DOHH2 (cell line): ENCODE measurements at regions not wholly inside any gene's neighbourhood (a gene's known extent, or its start where the extent isn't known, plus 50 kb on each side); places are given as distances from the start of the nearest gene placed in this dataset.

Source experiments
- H3F3A ChIP-seq: fragments of 200-600 bp; sonication (generic), shearing (Covaris generic); 2 replicates; pipeline ENCODE4 v1.6.0; 2016; ENCODE audit warnings: antibody characterized with exemption, mild to moderate bottlenecking; ENCODE audit not compliant: control insufficient read depth, insufficient read depth
- H3K27ac ChIP-seq: fragments of 200-600 bp; sonication (generic); 2 replicates; pipeline ENCODE4 v1.5.1; 2014; ENCODE audit warnings: low read depth, mild to moderate bottlenecking, low read length, moderate library complexity
- H3K27me3 ChIP-seq: fragments of 200-600 bp; sonication (generic); 2 replicates; pipeline ENCODE4 v1.6.1; 2014; ENCODE audit warnings: mild to moderate bottlenecking, low read length, mixed read lengths; ENCODE audit not compliant: control insufficient read depth
- H3K36me3 ChIP-seq: fragments of 200-600 bp; sonication (generic); 2 replicates; pipeline ENCODE4 v1.6.1; 2014; ENCODE audit warnings: mild to moderate bottlenecking, low read length, moderate library complexity, mixed read lengths; ENCODE audit not compliant: control insufficient read depth
- H3K4me1 ChIP-seq: fragments of 200-600 bp; sonication (generic); 2 replicates; pipeline ENCODE4 v1.6.1; 2014; ENCODE audit warnings: mild to moderate bottlenecking, low read length, mixed read lengths; ENCODE audit not compliant: control insufficient read depth
- H3K4me2 ChIP-seq: fragments of 200-600 bp; sonication (generic); 2 replicates; pipeline ENCODE4 v1.6.0; 2014; ENCODE audit warnings: mild to moderate bottlenecking, low read length, moderate library complexity
- H3K4me3 ChIP-seq: fragments of 200-600 bp; sonication (generic); 2 replicates; pipeline ENCODE4 v1.5.1; 2014; ENCODE audit warnings: mild to moderate bottlenecking, low read length, mixed read lengths
- H3K79me2 ChIP-seq: fragments of 200-600 bp; sonication (generic); 2 replicates; pipeline ENCODE4 v1.6.1; 2014; ENCODE audit warnings: mild to moderate bottlenecking, low read length, mixed read lengths; ENCODE audit not compliant: control insufficient read depth
- H3K9me2 ChIP-seq: fragments of 200-600 bp; sonication (generic); replicated peaks from 2 replicates; pipeline ENCODE4 v1.6.1; 2014; ENCODE audit warnings: mild to moderate bottlenecking, low read length, mixed read lengths; ENCODE audit not compliant: control insufficient read depth
- H3K9me3 ChIP-seq: fragments of 200-600 bp; sonication (generic); 2 replicates; pipeline ENCODE4 v1.6.1; 2014; ENCODE audit warnings: antibody characterized with exemption, low read length, mixed read lengths; ENCODE audit not compliant: control insufficient read depth, insufficient read depth
- H4K20me1 ChIP-seq: fragments of 200-600 bp; sonication (generic); 2 replicates; pipeline ENCODE4 v1.6.0; 2014; ENCODE audit warnings: low read depth, mild to moderate bottlenecking, antibody characterized with exemption, low read length, moderate library complexity; ENCODE audit not compliant: control insufficient read depth, insufficient read depth
- CTCF ChIP-seq: fragments of 200-600 bp; sonication (generic); IDR thresholded peaks from one replicate; pipeline ENCODE4 v1.5.1; 2014; ENCODE audit warnings: antibody characterized with exemption, mild to moderate bottlenecking, low read depth, low read length; ENCODE audit not compliant: poor library complexity, severe bottlenecking
- EZH2phosphoT487 ChIP-seq: fragments of 200-600 bp; sonication (generic); IDR thresholded peaks from 2 replicates; pipeline ENCODE4 v1.6.1; 2017; ENCODE audit warnings: borderline replicate concordance, mild to moderate bottlenecking, antibody characterized with exemption, low read length, moderate library complexity, mixed read lengths

DNA sequence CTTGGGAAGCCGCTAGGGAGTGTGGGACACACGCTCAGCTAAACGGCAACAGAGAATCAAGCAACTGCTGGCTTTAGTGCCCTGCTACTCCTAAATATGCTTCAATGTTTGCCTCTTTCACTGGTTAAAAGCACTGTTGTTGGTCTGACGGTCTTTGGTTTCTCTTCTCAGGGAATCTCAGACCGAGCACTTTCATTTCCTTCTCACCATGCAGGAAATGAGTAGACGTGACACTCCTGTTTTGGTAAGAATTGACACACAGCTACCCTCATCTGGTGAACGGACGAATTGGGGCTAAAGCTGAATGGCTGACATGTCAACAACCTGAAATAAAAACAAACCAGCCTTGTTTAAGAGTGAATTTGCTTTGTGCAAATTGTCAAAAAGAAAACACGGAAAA lies 57.5 kb upstream of the PIWIL1 start:
- TF ChIP-seq CTCF (no peak), EZH2phosphoT487 (no peak)
- H3K36me3 ChIP-seq, result no peaks in the 10 kb centered on the region
- H3F3A ChIP-seq, result no peaks in the 10 kb centered on the region
- no peaks in the 10 kb centered on the region for H3K27me3 ChIP-seq
- H3K79me2 ChIP-seq, result no peaks in the 10 kb centered on the region
- H3K9me2 ChIP-seq, result no peaks in the 10 kb centered on the region
- H3K27ac ChIP-seq, result no peak overlapping the region
- H3K4me2 ChIP-seq, result no peak overlapping the region
- no peaks in the 10 kb centered on the region; the same call in 1 of the 2 replicates for H3K9me3 ChIP-seq
- H4K20me1 ChIP-seq, result no peaks in the 10 kb centered on the region
- no peaks in the 10 kb centered on the region for H3K4me1 ChIP-seq
- no peak overlapping the region for H3K4me3 ChIP-seq

DNA sequence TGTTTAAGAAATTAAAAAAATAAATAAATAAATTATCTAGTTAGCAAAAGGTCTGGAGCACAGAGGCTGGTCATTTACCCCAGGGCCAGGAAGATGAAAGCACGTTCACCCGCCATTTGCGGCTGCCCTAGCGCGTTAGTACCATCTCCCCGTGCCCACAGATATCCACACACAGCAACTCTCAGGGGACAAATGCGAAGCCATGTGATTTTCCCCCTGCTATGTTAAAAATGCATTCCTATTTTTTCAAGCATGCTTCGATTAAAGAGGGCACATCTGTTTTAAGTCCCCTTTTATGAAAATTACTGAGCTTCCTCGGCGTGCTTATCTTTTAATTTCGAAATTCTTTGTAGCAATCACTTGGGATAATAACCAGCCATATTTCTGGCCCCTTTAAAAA lies 56.9 kb upstream of the PIWIL1 start:
- Histone ChIP-seq H3K27me3 (no peaks in the 10 kb centered on the region), H3K4me2 (no peak overlapping the region), H3K79me2 (no peaks in the 10 kb centered on the region), H3K9me3 (no peaks in the 10 kb centered on the region; the same call in 1 of the 2 replicates), H3F3A (no peaks in the 10 kb centered on the region), H3K4me1 (no peaks in the 10 kb centered on the region), H3K4me3 (no peak overlapping the region), H3K27ac (no peak overlapping the region), H3K9me2 (no peaks in the 10 kb centered on the region), H4K20me1 (no peaks in the 10 kb centered on the region), H3K36me3 (no peaks in the 10 kb centered on the region)
- TF ChIP-seq EZH2phosphoT487, result no peak
- TF ChIP-seq CTCF, result no peak

- TF ChIP-seq EZH2phosphoT487 (no peak), CTCF (peak; percentile 71)
- Histone ChIP-seq H3K9me3 (no peaks in the 10 kb centered on the region; the same call in 1 of the 2 replicates), H3K27ac (no peak overlapping the region), H4K20me1 (no peaks in the 10 kb centered on the region), H3K4me3 (no peak overlapping the region), H3K79me2 (no peaks in the 10 kb centered on the region), H3K4me1 (no peaks in the 10 kb centered on the region), H3K4me2 (no peak overlapping the region), H3K36me3 (no peaks in the 10 kb centered on the region), H3K27me3 (no peaks in the 10 kb centered on the region), H3F3A (no peaks in the 10 kb centered on the region), H3K9me2 (no peaks in the 10 kb centered on the region)
Observed at GRCh38 chr12:130281153-130281799, 56.4 kb upstream of the PIWIL1 start.
